PC-3 (cell line): ENCODE measurements at regions not wholly inside any gene's neighbourhood (a gene's known extent, or its start where the extent isn't known, plus 50 kb on each side); places are given as distances from the start of the nearest gene placed in this dataset.

Experiments
- ATAC-seq: fragments of 200-7000 bp; cut with Tn5 transposase; 2 replicates; pipeline ENCODE4 v1.9.1; 2020; ENCODE audit warnings: mild to moderate bottlenecking, moderate library complexity
- BruUV-seq: library from RNA; stranded (reverse); fragments of 400-500 nt; replicated peaks from 2 replicates; lab custom pipeline; 2021; lab: Mats Ljungman, UMichigan
- CTCF ChIA-PET: fragments of 300-600 bp; sonication (Branson Sonifier 250); formaldehyde crosslinking; loops from one replicate; lab custom pipeline; 2022; ENCODE audit warnings: antibody characterized with exemption; lab: Charles Lee
- POLR2A ChIA-PET: fragments of 300-600 bp; sonication (Branson Sonifier 250); formaldehyde crosslinking; loops from one replicate; lab custom pipeline; 2022; ENCODE audit warnings: antibody characterized with exemption; ENCODE audit not compliant: unreplicated experiment; lab: Charles Lee
- DNase-seq: peaks from one replicate; pipeline ENCODE4 v3.0.0-alpha.2; 2015
- H2AFZ ChIP-seq: fragments of 300-600 bp; sonication (generic); 2 replicates; pipeline ENCODE4 v1.6.0; 2016; ENCODE audit warnings: antibody characterized with exemption, low read length
- H3F3A ChIP-seq: fragments of 300-600 bp; sonication (generic); one replicate; pipeline ENCODE4 v1.6.0; 2017; ENCODE audit warnings: antibody characterized with exemption, low read length, control low read depth, mild to moderate bottlenecking; ENCODE audit not compliant: unreplicated experiment
- H3K27ac ChIP-seq: fragments of 300-600 bp; sonication (generic); 2 replicates; pipeline ENCODE4 v1.5.1; 2016; ENCODE audit warnings: mild to moderate bottlenecking, low read length
- H3K27me3 ChIP-seq: fragments of 300-600 bp; sonication (generic); 2 replicates; pipeline ENCODE4 v1.6.1; 2016; ENCODE audit warnings: low read length, mixed read lengths
- H3K36me3 ChIP-seq: fragments of 300-600 bp; sonication (generic); 2 replicates; pipeline ENCODE4 v1.6.1; 2016; ENCODE audit warnings: low read depth, mixed run types, low read length, mixed read lengths
- H3K4me1 ChIP-seq: fragments of 300-600 bp; sonication (generic); 2 replicates; pipeline ENCODE4 v1.5.1; 2016; ENCODE audit warnings: low read length; ENCODE audit not compliant: insufficient read depth
- H3K4me2 ChIP-seq: fragments of 300-600 bp; sonication (generic); 2 replicates; pipeline ENCODE4 v1.6.0; 2016; ENCODE audit warnings: low read length
- H3K4me3 ChIP-seq: fragments of 300-600 bp; sonication (generic); 2 replicates; pipeline ENCODE4 v1.5.1; 2016; ENCODE audit warnings: mild to moderate bottlenecking, low read length, mixed read lengths
- H3K79me2 ChIP-seq: fragments of 300-600 bp; sonication (generic); 2 replicates; pipeline ENCODE4 v1.6.1; 2017; ENCODE audit warnings: low read length, mixed read lengths
- H3K9ac ChIP-seq: fragments of 300-600 bp; sonication (generic); 2 replicates; pipeline ENCODE4 v1.6.0; 2016; ENCODE audit warnings: mild to moderate bottlenecking, low read length
- H3K9me2 ChIP-seq: fragments of 300-600 bp; sonication (generic); replicated peaks from 2 replicates; pipeline ENCODE4 v1.6.1; 2016; ENCODE audit warnings: mixed run types, low read length, mixed read lengths
- H3K9me3 ChIP-seq: fragments of 300-600 bp; sonication (generic); 2 replicates; pipeline ENCODE4 v1.6.1; 2016; ENCODE audit warnings: low read length, mixed read lengths
- H4K20me1 ChIP-seq: fragments of 300-600 bp; sonication (generic); 2 replicates; pipeline ENCODE4 v1.6.1; 2016; ENCODE audit warnings: low read length, mixed read lengths
- EZH2 ChIP-seq: fragments of 300-600 bp; sonication (generic); IDR thresholded peaks from one replicate; pipeline ENCODE4 v1.6.1; 2017; ENCODE audit warnings: antibody characterized with exemption, mild to moderate bottlenecking, low read length; ENCODE audit not compliant: unreplicated experiment
- EZH2phosphoT487 ChIP-seq: fragments of 300-600 bp; sonication (generic); IDR thresholded peaks from 2 replicates; pipeline ENCODE4 v1.6.1; 2018; ENCODE audit warnings: mild to moderate bottlenecking, antibody characterized with exemption, low read length, borderline replicate concordance
- intact Hi-C: fragments of 100-400 bp; cut with micrococcal nuclease; formaldehyde crosslinking; loops from 2 replicates; pipeline ENCODE4 v1.9.0; 2023
- TF ChIP-seq, protein P1 (sequence below): fragments of 300-600 bp; sonication (generic); conservative IDR thresholded peaks from 2 replicates; pipeline ENCODE4 v1.5.1; 2017; ENCODE audit warnings: antibody characterized with exemption, low read depth, mild to moderate bottlenecking, low read length

DNA sequence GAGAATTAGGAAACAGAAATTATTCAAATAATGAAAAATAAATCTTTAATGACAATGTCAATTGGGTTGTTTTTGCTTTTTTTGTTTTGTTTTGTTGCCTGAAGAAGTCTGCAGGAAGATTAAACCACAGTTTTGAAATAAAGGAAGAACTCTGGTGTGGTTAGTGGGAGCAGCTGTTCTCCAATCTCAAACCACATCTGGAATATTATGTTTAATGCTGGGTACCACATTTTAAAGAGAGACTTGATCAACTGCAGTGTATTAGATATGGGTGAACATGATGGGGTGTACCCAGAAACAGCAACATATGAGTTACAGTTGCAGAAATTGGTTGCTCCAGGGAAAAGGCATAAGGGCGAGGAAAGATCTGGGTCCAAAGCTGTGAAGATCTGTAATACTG is 171.2 kb upstream of the RPL34 start:
- Histone ChIP-seq H2AFZ (no peak overlapping the region), H3K4me1 (no peaks in the 10 kb centered on the region), H3K36me3 (no peaks in the 10 kb centered on the region), H3F3A (no peaks in the 10 kb centered on the region), H3K27me3 (no peaks in the 10 kb centered on the region), H3K9me2 (no peaks in the 10 kb centered on the region), H3K4me2 (no peak overlapping the region), H3K9ac (no peak overlapping the region), H3K4me3 (no peak overlapping the region), H4K20me1 (no peaks in the 10 kb centered on the region), H3K9me3 (no peaks in the 10 kb centered on the region), H3K79me2 (no peaks in the 10 kb centered on the region), H3K27ac (no peak overlapping the region)
- no peak for DNase-seq
- BruUV-seq: no TSS peak
- POLR2A ChIA-PET: no interaction called here
- no peak for ATAC-seq
- TF ChIP-seq, protein P1, sequence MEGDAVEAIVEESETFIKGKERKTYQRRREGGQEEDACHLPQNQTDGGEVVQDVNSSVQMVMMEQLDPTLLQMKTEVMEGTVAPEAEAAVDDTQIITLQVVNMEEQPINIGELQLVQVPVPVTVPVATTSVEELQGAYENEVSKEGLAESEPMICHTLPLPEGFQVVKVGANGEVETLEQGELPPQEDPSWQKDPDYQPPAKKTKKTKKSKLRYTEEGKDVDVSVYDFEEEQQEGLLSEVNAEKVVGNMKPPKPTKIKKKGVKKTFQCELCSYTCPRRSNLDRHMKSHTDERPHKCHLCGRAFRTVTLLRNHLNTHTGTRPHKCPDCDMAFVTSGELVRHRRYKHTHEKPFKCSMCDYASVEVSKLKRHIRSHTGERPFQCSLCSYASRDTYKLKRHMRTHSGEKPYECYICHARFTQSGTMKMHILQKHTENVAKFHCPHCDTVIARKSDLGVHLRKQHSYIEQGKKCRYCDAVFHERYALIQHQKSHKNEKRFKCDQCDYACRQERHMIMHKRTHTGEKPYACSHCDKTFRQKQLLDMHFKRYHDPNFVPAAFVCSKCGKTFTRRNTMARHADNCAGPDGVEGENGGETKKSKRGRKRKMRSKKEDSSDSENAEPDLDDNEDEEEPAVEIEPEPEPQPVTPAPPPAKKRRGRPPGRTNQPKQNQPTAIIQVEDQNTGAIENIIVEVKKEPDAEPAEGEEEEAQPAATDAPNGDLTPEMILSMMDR: no peak
- TF ChIP-seq EZH2phosphoT487 (no peak), EZH2 (no peak)
- intact Hi-C loops: no loop called here
- CTCF ChIA-PET: no interaction called here

DNA sequence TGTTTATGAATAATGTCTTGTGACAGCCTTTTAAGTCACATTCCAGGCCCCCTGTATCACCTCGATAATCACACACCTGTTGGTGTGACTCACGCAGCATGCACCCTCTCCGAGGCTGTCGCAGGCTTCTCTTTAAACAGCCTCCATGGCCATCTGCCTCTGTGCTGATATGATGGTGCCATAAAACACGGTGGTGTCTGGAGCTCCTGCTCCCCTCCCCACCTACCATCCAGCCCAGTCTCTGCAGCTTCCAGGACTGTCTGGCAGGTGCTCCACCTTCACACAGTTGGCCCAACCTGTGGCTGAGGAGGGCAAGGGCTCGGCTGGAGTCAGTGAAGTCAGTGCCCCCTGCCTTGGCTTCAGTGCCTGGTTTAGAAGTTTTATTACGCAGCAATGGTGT is 173.8 kb upstream of the RPL34 start:
- no peaks in the 10 kb centered on the region for H3K9me3 ChIP-seq
- ChIA-PET CTCF (no interaction called here), POLR2A (no interaction called here)
- no peaks in the 10 kb centered on the region for H3K27me3 ChIP-seq
- no peak overlapping the region for H3K4me2 ChIP-seq
- H3K27ac ChIP-seq: no peak overlapping the region
- no peaks in the 10 kb centered on the region for H3K9me2 ChIP-seq
- no peaks in the 10 kb centered on the region for H4K20me1 ChIP-seq
- H3K79me2 ChIP-seq: no peaks in the 10 kb centered on the region
- H3K4me1 ChIP-seq: no peaks in the 10 kb centered on the region
- intact Hi-C loops: no loop called here
- ATAC-seq: no peak
- TF ChIP-seq EZH2 (no peak), EZH2phosphoT487 (no peak)
- TF ChIP-seq, protein P1: no peak
- no TSS peak for BruUV-seq
- no peaks in the 10 kb centered on the region for H3F3A ChIP-seq
- no peak for DNase-seq
- H2AFZ ChIP-seq: no peak overlapping the region
- H3K4me3 ChIP-seq: no peak overlapping the region
- no peaks in the 10 kb centered on the region for H3K36me3 ChIP-seq
- H3K9ac ChIP-seq: no peak overlapping the region

DNA sequence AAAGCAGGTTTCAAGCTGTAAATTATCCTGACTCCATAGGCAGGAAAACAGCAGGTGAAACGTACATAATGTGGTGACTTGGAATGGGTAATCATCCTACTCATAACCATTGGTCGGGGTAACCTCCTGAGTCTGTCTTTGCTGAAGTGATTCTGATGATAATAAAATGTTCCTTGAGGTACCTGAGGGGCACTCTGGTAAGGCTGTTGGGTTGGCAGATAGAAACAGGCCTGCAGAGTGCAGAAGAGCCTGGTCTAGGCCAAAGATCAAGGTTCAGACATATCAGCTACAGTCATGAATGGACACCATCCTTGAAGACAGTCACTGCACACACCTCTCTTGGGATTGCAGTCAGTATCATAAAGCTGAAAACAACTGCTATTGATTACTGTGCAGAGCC is 174.7 kb upstream of the RPL34 start:
- TF ChIP-seq EZH2phosphoT487 (no peak), EZH2 (no peak)
- TF ChIP-seq, protein P1: no peak
- Histone ChIP-seq H3K4me2 (no peak overlapping the region), H3K27me3 (no peaks in the 10 kb centered on the region), H3K27ac (no peak overlapping the region), H3K9me2 (no peaks in the 10 kb centered on the region), H2AFZ (no peak overlapping the region), H3K79me2 (no peaks in the 10 kb centered on the region), H3F3A (no peaks in the 10 kb centered on the region), H3K36me3 (no peaks in the 10 kb centered on the region), H3K9ac (no peak overlapping the region), H3K4me1 (no peaks in the 10 kb centered on the region), H4K20me1 (no peaks in the 10 kb centered on the region), H3K4me3 (no peak overlapping the region), H3K9me3 (no peaks in the 10 kb centered on the region)
- ATAC-seq (no peak), DNase-seq (no peak)
- no TSS peak for BruUV-seq
- ChIA-PET POLR2A (no interaction called here), CTCF (no interaction called here)
- intact Hi-C loops: no loop called here
